ENCODE measurements at regions not wholly inside any gene's neighbourhood (a gene's known extent, or its start where the extent isn't known, plus 50 kb on each side); places are given as distances from the start of the nearest gene placed in this dataset.

DNA sequence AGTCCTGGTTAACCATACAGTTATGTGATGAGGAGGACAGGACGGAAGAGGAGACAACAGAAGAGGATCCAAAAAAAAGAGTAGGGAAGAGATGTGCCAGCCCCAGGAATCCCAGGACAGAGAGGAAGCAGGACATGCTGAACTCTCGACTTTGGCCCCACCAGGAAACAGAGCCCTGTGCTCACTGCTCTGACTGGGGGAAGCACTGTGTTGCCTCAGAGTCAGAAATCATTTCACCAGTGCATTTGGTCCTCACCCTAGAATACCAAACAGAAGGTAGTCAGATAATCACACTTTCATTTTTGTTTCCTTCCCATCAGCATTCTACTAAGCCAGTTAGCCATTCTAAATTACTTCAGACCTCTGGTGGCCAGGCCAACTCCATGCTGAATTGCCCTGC lies 421.0 kb upstream of the CDH5 start:
- DNase-seq: no peak

- no peak for DNase-seq
Measured at GRCh38 chr16:65944361-65944760, 422.1 kb upstream of the CDH5 start.

- no peak for DNase-seq
Measured at GRCh38 chr16:65940711-65941110, 425.8 kb upstream of the CDH5 start.

GRCh38 chr16:65938083-65938482 lies 428.4 kb upstream of the CDH5 start:
- DNase-seq: no peak

DNA sequence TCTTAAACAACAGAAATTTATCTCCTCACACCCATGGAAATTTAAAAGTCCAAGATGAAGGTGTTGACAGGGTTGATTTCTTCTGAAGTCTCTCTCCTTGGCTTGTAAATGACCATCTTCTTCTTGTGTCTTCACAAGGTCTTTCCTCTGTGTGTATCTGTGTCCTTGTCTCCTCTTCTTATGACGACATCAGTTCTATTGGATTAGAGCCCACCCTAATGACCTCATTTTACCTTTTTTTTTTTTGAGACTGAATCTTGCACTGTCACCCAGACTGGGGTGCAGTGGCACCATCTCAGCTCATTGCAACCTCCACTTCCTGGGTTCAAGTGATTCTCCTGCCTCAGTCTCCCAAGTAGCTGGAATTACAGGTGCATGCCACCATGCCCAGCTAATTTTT lies 429.0 kb upstream of the CDH5 start:
- no peak for DNase-seq

- DNase-seq: no peak
Measured at GRCh38 chr16:65936096-65936495, 430.4 kb upstream of the CDH5 start.

GRCh38 chr16:65934443-65934842 lies 432.0 kb upstream of the CDH5 start:
- no peak for DNase-seq

DNA sequence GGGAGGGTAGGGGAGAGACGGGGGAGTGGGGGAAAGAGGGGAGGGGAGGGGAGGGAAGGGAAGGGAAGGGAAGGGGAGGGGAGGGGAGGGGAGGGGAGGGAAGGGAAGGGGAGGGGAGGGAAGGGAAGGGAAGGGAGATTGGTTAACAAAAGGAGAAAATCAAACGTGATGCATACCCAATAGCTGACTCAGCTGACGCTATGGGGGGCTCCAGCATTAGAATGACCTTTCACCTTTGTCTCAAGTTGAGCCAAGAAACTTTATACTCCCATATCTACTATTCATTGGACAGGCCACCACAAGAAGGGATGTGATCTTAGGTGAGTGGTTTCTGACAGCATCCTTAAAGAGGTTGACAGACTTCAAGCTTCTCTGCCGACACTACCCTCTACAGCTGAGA lies 432.8 kb upstream of the CDH5 start:
- no peak for DNase-seq

DNA sequence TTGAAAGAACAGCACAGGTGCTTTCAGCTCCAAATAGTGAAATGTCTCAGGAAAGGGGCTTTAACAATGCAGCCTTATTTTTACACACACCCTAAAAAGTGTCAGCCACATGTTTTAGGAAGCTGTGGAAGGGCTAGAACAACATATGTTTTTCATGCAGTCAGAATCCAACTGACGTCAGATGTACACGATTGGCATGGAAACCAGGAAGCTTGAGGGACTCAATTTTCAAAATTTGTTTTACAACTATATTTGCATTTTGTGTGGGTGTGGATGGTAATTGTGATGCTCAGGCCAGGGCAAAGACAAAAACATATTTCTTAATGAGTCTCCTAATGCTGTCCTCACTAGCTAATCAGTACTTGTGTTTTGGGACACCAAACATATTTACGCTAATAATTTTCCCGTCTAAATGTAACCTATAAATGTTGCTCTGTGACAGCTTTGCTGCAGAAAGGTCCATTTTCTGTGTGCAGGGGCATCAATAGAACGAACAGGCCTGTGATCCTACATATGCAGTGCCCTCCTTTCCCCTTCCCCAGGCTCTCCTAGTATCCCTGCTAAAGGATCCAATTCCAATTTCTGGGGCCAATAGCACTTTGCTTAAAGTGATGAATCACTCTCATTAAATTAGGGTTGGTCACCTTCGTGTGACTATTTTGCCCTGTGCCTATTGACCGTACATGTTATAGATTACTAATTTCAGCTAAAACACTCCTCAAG lies 434.0 kb upstream of the CDH5 start:
- DNase-seq: no peak

DNA sequence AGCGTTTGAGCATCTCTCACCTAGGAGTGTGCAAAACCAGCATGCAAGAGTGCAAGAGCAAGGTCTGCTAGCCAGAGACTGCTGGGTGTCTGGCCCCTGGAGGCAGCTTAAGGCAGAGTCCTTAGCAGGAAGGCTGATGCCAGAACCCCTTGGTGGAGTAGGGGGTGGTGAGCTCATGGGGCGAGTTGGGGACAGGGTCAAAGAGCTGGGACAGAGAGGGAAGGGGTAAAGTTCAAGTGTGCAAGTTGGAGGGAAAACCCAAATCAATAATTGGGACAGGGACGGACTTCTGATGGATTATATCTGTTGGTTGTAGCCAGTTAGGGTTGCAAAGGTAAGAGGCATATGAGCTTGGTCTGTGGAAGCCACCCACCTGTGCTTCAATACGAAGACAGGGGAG lies 443.6 kb upstream of the CDH5 start:
- DNase-seq: no peak

DNA sequence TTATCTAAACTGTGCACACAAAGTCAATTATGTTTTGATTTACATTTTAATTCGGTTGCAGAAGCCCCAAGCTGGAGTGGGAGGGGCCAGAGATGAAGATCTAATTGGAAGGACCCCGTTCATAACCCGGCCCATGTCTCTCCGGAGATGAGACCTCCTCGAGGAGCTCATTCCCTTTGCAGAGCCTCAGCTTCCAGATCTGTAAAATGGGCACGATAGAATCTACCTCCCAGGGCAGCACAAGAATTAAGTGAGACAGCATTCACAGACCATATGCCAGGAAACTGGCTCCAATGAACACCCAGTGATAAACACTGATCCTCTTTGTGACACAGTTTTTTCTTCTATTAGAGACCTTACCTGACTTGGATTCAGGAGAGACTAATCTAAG lies 446.5 kb upstream of the CDH5 start:
- no peak for DNase-seq

DNA sequence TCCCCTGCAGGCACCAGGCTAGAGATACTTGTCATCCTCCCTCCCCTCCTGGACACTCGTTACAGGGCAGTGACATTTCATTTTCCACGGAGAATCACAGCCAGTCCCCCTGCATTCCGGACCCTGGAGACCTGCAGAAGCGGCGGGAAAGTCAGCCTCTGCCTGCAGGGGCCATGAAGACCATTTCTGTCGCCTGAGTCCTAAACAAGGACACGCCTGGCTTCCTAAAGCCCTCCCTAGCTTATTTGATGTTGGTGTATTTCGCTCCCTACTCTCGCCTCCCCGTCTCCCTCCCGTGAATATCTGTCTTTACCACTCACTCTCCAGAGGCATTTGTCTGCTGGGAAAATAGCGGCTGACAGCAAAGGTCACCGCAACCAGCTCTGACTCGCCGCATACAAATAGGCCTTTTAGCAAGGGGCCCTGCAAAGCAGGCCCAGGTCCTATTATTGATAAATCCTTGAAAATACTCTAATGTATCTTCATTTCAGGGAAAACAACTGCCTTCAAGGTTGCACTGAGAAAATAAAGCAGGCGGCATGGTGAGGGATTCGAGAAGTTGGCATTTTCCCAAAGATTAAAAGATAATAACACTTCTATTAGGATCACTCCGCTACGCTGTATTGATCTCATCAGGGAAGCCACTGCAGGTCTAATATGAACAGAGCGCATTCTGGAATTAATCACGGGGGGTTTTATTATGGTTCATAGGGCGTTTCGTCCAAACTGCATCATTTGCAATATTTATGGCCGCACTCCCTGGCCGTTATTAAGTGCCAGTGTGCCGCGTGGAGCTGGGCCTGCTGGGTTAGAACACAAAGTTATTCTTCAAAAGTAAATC lies 447.1 kb upstream of the CDH5 start:
- DNase-seq: no peak

DNA sequence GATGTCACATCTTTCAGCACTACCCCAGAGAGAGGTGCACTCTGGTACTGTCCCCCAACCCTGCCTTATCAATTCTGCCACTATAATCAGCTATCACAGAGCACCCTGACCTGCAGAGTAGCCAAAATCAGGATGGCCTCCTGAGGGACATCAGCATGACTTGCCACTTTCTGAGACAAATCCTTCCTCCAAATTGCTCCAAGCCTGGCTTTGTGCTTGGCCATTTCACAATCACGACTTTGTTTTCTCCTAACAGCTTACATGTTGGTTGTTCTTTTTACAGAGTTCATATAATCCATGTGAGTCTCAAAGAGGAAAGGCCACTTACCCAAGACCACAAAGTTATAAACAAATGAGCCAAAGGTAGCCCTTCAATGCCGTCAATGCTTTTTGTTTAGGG lies 449.0 kb upstream of the CDH5 start:
- DNase-seq: no peak

DNA sequence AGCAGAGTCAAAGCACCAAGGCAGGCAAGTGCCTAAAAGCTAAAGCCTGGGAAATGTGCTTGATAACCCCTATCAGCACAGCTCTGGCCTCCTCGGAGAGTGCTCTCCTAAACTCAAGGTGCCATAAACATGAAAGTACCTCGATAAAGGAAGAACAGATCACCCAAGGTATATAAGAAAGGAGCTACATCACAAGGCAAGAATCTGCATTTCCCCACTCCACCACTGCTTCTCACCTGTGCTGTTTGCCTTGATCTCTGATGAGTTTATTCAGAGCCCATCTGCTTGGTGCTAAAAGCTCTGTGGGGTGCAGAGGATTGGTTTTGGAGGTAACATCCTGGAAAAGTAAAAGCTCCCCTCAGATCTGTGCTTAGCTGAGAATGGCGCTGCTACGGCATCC lies 449.5 kb upstream of the CDH5 start:
- DNase-seq: no peak

- no peak for DNase-seq
Measured at GRCh38 chr16:65910291-65910690, 456.2 kb upstream of the CDH5 start.

DNA sequence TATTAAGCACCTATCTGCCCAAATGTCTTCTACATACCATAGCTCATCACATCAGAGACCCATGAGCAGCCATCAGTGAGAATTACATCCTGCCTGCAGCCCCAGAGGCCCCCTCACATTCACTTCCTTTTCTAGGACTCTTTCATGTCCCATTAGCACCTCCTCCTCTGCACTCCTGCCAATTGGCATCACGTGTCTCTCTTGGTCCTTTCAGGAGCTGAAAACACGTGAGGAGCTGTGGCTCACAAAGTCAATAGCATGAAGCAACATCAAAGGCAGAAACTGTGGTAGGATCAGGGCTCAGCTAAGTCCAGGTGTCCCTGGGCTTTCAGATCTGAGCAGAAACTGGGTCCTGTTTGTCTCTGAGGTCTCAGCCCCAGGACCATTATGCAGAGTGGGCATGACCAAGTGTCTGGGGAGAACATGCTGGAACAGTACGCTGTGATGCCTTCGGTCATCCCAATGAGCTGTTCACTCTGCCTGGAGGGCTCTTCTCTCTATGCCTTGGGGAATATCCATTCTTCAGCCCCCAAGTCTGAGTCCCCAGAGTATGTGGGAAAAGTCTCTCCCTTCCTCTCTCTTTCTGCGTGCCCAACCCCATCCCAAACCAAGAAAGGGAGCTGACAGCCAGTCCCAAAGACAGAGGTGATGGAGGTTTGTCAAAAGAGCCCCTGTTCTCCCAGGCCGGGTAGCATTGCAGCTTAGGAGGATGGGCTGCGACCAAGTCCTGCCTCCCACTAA lies 457.0 kb upstream of the CDH5 start:
- peak; percentile 25 for DNase-seq

- no peak for DNase-seq
Measured at GRCh38 chr16:65908568-65908967, 457.9 kb upstream of the CDH5 start.

DNA sequence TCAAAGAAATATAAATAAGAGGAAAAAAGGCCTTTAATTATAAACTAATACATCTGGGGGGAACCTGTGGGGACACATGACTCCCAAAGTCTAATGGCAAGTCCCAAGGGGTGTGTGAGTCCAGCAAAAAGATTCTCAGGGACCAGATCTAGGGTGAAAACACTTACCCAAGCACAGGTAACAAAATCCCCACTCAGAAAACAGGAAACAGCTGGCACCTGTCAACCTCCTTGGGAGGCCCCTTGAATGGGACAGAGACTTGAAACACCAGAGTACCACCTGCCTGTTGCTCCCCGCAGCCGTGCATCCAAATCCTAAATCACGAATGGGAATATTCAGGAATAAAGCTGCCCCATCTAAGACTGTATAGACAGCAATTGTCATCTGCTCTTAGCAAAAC lies 461.2 kb upstream of the CDH5 start:
- DNase-seq: no peak

GRCh38 chr16:65896448-65897153 lies 469.9 kb upstream of the CDH5 start:
- no peak for DNase-seq

DNA sequence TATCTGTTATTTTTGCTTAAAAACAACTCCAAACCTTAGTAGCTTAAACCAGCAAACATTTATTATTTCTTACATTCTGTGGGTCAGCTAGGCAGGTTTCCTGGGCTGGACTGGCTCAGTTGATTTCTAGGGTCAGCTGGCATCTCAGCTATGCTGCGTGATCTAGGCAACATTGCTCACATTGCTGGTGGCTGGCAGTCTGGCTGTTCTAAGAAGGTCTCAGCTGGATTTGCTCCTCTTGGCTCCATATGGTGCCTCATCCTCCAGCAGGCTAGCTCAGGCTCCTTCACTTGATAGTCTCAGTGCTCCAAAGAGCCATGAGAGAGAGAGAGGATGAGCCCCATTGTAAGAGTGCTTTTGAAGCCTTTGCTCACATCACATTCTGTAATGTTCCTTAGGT lies 470.6 kb upstream of the CDH5 start:
- no peak for DNase-seq

GRCh38 chr16:65895486-65895885 lies 471.0 kb upstream of the CDH5 start:
- no peak for DNase-seq

- DNase-seq: no peak
Measured at GRCh38 chr16:65890203-65890602, 476.3 kb upstream of the CDH5 start.

- DNase-seq: no peak
Measured at GRCh38 chr16:65889533-65889966, 476.9 kb upstream of the CDH5 start.
